Neural progenitor cell (in vitro differentiated cells): ENCODE measurements at regions not wholly inside any gene's neighbourhood (a gene's known extent, or its start where the extent isn't known, plus 50 kb on each side); places are given as distances from the start of the nearest gene placed in this dataset.

Experiments used
- EZH2 ChIP-seq: fragments of 200-600 bp; sonication (generic); IDR thresholded peaks from 2 replicates; pipeline ENCODE4 v1.6.1; 2017; ENCODE audit warnings: antibody characterized with exemption, mild to moderate bottlenecking, moderate library complexity
- EZH2phosphoT487 ChIP-seq: fragments of 200-600 bp; sonication (generic); IDR thresholded peaks from 2 replicates; pipeline ENCODE4 v1.6.1; 2017; ENCODE audit warnings: antibody characterized with exemption
- TF ChIP-seq, protein P1 (sequence below): fragments of 200-600 bp; sonication (generic); IDR thresholded peaks from 2 replicates; pipeline ENCODE4 v1.5.1; 2017; ENCODE audit warnings: antibody characterized with exemption, mild to moderate bottlenecking

DNA sequence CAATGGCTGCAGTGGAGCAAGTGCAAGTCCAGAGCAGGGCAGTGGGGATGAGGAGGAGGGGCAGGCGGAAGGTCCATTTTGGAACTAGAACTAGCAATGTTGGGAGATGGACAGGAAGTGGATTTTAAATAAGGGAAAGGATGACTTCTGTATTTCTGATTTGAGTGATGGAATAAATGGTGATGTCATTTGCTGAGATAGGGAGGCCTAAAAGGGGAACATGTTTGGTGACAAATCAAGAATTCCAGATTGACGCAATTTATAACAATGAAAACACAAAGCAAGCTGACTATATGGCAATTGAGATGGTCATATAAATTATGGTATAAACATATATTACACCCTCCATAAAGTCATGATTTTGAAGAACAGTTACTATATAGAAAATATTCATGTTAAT lies 209.3 kb downstream of the SS18 start:
- TF ChIP-seq, protein P1, sequence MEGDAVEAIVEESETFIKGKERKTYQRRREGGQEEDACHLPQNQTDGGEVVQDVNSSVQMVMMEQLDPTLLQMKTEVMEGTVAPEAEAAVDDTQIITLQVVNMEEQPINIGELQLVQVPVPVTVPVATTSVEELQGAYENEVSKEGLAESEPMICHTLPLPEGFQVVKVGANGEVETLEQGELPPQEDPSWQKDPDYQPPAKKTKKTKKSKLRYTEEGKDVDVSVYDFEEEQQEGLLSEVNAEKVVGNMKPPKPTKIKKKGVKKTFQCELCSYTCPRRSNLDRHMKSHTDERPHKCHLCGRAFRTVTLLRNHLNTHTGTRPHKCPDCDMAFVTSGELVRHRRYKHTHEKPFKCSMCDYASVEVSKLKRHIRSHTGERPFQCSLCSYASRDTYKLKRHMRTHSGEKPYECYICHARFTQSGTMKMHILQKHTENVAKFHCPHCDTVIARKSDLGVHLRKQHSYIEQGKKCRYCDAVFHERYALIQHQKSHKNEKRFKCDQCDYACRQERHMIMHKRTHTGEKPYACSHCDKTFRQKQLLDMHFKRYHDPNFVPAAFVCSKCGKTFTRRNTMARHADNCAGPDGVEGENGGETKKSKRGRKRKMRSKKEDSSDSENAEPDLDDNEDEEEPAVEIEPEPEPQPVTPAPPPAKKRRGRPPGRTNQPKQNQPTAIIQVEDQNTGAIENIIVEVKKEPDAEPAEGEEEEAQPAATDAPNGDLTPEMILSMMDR, result no peak
- TF ChIP-seq EZH2, result no peak
- no peak for TF ChIP-seq EZH2phosphoT487
